Vagina (tissue), 2 donors: ENCODE measurements at regions not wholly inside any gene's neighbourhood (a gene's known extent, or its start where the extent isn't known, plus 50 kb on each side); places are given as distances from the start of the nearest gene placed in this dataset.

Source experiments
- DNase-seq, 2 donors: peaks; one replicate each; pipeline ENCODE4 v3.0.0-alpha.2; 2017; ENCODE audit errors: extremely low spot score in 2 of 2
- H3K27ac ChIP-seq: fragments of 200-600 bp; sonication (generic); one replicate; pipeline ENCODE4 v1.5.1; 2019
- H3K27me3 ChIP-seq: fragments of 200-600 bp; sonication (generic); one replicate; pipeline ENCODE4 v1.5.1; 2019
- H3K36me3 ChIP-seq, 2 donors: fragments of 200-600 bp; sonication (generic); one replicate each; pipeline ENCODE4 v1.5.1; 2017 to 2019
- H3K4me1 ChIP-seq: fragments of 200-600 bp; sonication (generic); one replicate; pipeline ENCODE4 v1.5.1; 2019
- H3K4me3 ChIP-seq, 2 donors: fragments of 200-600 bp; sonication (generic); 1 replicate in 1 of 2; 2 replicates in 1 of 2; pipeline ENCODE4 v1.5.1; 2016 to 2019
- H3K9me3 ChIP-seq: fragments of 200-600 bp; sonication (generic); one replicate; pipeline ENCODE4 v1.5.1; 2019
- CTCF ChIP-seq, 3 experiments: fragments of 450-650 bp in 2 of 3; fragments of 200-600 bp in 1 of 3; sonication (generic) in 1 of 3; IDR thresholded peaks; one replicate each; pipeline ENCODE4 v1.5.1; 2017 to 2019; ENCODE audit warnings: antibody characterized with exemption in 3 of 3, mild to moderate bottlenecking in 2 of 3, moderate library complexity in 2 of 3
- POLR2A ChIP-seq, 2 donors: fragments of 450-650 bp; IDR thresholded peaks; one replicate each; pipeline ENCODE4 v1.6.1; 2017; ENCODE audit warnings: antibody characterized with exemption in 2 of 2, mild to moderate bottlenecking in 2 of 2, moderate library complexity in 2 of 2
- POLR2AphosphoS5 ChIP-seq, 2 donors: sonication (generic); formaldehyde crosslinking; IDR thresholded peaks; one replicate each; pipeline ENCODE4 v1.9.0; 2017; ENCODE audit warnings: antibody characterized with exemption in 2 of 2, mild to moderate bottlenecking in 2 of 2, low read depth in 1 of 2; ENCODE audit not compliant: insufficient read depth in 1 of 2
- intact Hi-C: fragments of 100-400 bp; cut with DNase I; formaldehyde crosslinking; loops from one replicate; pipeline ENCODE4 v1.15.1; 2023

DNA sequence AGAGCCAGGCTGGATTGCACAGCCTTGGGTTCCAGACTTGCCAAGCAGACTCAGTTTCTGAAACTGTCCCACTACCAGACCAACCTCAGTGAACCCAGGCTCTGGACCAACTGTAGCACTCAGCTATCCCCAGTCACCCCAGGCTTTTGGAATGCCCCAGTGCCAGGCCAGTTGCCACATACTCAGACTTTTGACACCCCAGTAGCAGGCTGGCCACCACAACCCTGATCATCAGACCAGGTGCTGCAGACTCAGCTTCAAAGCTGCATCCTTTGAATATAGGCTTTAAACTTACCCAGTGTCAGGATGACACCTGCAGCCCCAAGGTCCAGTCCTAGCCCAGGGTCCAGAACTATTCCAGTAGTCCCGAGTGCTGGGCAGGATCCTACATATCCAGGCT lies 1389.9 kb downstream of the ARAP2 start:
- no peak for TF ChIP-seq CTCF (IDR thresholded peaks at IDR 0.05)
- TF ChIP-seq POLR2AphosphoS5 (IDR thresholded peaks at IDR 0.05; ENCODE audit: insufficient read depth in 1 of 2, low read depth in 1 of 2): no peak
- no peak for TF ChIP-seq POLR2A (IDR thresholded peaks at IDR 0.05)
- intact Hi-C loops: no loop called here

DNA sequence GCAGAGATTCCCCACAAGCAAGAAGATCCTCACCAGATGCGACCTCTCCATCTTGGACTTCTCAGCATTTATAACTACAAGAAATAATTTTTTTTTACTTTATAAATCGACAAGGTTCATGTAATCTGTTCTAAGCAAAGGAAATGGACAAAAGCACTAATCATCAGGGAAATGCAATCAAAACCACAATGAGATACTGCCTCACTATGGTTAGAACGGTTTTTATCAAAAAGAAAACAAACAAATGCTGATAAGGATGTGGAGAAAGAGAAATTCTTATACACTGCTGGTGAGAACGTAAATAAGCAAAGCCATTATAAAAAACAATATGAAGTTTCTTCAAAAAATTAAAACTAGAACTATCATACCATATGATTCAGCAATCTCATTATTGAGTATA lies 1382.6 kb downstream of the ARAP2 start:
- TF ChIP-seq POLR2A (IDR thresholded peaks at IDR 0.05) (no peak), CTCF (IDR thresholded peaks at IDR 0.05) (no peak), POLR2AphosphoS5 (IDR thresholded peaks at IDR 0.05; ENCODE audit: insufficient read depth in 1 of 2, low read depth in 1 of 2) (no peak)
- H3K27ac ChIP-seq: no peak overlapping the region
- no peak for DNase-seq
- no peaks in the 10 kb centered on the region for H3K4me1 ChIP-seq
- intact Hi-C loops: no loop called here
- H3K4me3 ChIP-seq: no peak overlapping the region
- H3K36me3 ChIP-seq: no peaks in the 10 kb centered on the region
- H3K9me3 ChIP-seq: no peaks in the 10 kb centered on the region
- H3K27me3 ChIP-seq: no peaks in the 10 kb centered on the region

More for the DNA sequence above, 1389.9 kb downstream of the ARAP2 start:
- H3K4me1 ChIP-seq: no peaks in the 10 kb centered on the region
- no peak for DNase-seq
- no peaks in the 10 kb centered on the region for H3K36me3 ChIP-seq
- no peaks in the 10 kb centered on the region for H3K9me3 ChIP-seq
- H3K27ac ChIP-seq: no peak overlapping the region
- no peaks in the 10 kb centered on the region for H3K27me3 ChIP-seq
- H3K4me3 ChIP-seq: no peak overlapping the region

DNA sequence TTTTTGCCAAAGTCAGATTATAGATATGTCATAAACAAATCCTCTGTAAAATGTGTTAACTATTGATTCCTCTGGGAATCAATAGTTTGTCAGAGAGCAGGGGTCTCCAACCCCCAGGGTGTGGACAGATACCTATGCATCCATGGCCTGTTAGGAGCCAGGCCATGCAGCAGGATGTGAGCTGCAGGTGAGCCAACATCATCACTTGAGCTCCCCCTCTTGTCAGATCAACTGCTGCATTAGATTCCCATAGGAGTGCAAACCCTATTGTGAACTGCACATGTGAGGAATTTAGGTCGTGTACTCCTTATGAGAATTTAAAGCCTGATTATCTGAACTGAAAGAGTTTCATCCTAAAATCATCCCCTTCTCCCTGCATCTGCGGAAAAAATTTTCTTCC lies 1365.4 kb downstream of the ARAP2 start:
- no peak for TF ChIP-seq CTCF (IDR thresholded peaks at IDR 0.05)
- TF ChIP-seq POLR2A (IDR thresholded peaks at IDR 0.05): no peak
- TF ChIP-seq POLR2AphosphoS5 (IDR thresholded peaks at IDR 0.05; ENCODE audit: insufficient read depth in 1 of 2, low read depth in 1 of 2): no peak
- H3K27me3 ChIP-seq: no peaks in the 10 kb centered on the region
- H3K4me1 ChIP-seq: no peaks in the 10 kb centered on the region
- no peak for DNase-seq
- intact Hi-C loops: no loop called here
- H3K4me3 ChIP-seq: no peak overlapping the region
- no peaks in the 10 kb centered on the region for H3K9me3 ChIP-seq
- H3K27ac ChIP-seq: no peak overlapping the region
- no peaks in the 10 kb centered on the region for H3K36me3 ChIP-seq

GRCh38 chr4:34880246-34880645 lies 1364.1 kb downstream of the ARAP2 start:
- intact Hi-C loops: loop anchor here (5.0 kb wide), 1 partner anchor 193 kb away; no protein-coding TSS in a partner anchor
- Histone ChIP-seq H3K4me1 (no peaks in the 10 kb centered on the region), H3K27me3 (no peaks in the 10 kb centered on the region), H3K36me3 (no peaks in the 10 kb centered on the region), H3K27ac (no peak overlapping the region), H3K9me3 (no peaks in the 10 kb centered on the region), H3K4me3 (no peak overlapping the region)
- TF ChIP-seq CTCF (IDR thresholded peaks at IDR 0.05) (no peak), POLR2AphosphoS5 (IDR thresholded peaks at IDR 0.05; ENCODE audit: insufficient read depth in 1 of 2, low read depth in 1 of 2) (no peak), POLR2A (IDR thresholded peaks at IDR 0.05) (no peak)
- DNase-seq: no peak

DNA sequence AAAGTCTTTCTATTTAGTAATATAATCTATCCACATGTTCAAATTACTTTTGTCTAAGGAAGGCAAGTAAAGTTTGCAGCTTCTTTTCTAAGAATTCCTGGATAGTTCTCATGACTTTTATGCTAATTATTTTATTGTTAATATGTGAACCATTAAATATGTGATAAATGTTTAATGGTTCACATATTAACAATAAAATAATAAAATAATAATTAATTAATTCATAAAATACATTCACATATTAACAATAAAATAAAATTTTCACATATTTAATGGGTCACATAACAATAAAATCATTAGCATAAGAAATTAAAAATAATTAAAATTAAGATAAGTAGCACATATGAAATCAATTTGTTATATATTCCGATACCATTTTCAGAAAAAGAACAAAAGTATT lies 1352.4 kb downstream of the ARAP2 start:
- TF ChIP-seq CTCF (IDR thresholded peaks at IDR 0.05): no peak
- TF ChIP-seq POLR2A (IDR thresholded peaks at IDR 0.05): no peak
- TF ChIP-seq POLR2AphosphoS5 (IDR thresholded peaks at IDR 0.05; ENCODE audit: insufficient read depth in 1 of 2, low read depth in 1 of 2): no peak
- Histone ChIP-seq H3K27ac (no peak overlapping the region), H3K4me1 (no peaks in the 10 kb centered on the region), H3K36me3 (no peaks in the 10 kb centered on the region), H3K9me3 (no peaks in the 10 kb centered on the region), H3K27me3 (no peaks in the 10 kb centered on the region), H3K4me3 (no peak overlapping the region)
- intact Hi-C loops: no loop called here
- DNase-seq: no peak
